ENCODE measurements at regions not wholly inside any gene's neighbourhood (a gene's known extent, or its start where the extent isn't known, plus 50 kb on each side); places are given as distances from the start of the nearest gene placed in this dataset.
"Not testable (repeated sequence)": the region's sequence is repeated elsewhere in the genome, so short reads cannot be mapped to it uniquely, and the experiment has no call there.

GRCh38 chr5:82635561-82636288, 357.6 kb upstream of the RPS23 start:
- no peak for DNase-seq

- no peak for DNase-seq
These were observed 350.3 kb upstream of the RPS23 start for GRCh38 chr5:82628364-82628910.

GRCh38 chr5:82626905-82627591, 348.9 kb upstream of the RPS23 start:
- DNase-seq = not testable (repeated sequence)

- DNase-seq = not testable (repeated sequence)
These were observed 347.9 kb upstream of the RPS23 start for GRCh38 chr5:82626012-82626411.

- DNase-seq = no peak
These were observed 345.9 kb upstream of the RPS23 start for GRCh38 chr5:82624062-82624461.

- DNase-seq = no peak
These were observed 344.8 kb upstream of the RPS23 start for GRCh38 chr5:82622711-82623514.

GRCh38 chr5:82622205-82622604, 344.1 kb upstream of the RPS23 start:
- DNase-seq = no peak

GRCh38 chr5:82620957-82621600, 342.9 kb upstream of the RPS23 start:
- no peak for DNase-seq

GRCh38 chr5:82619097-82619496, 340.9 kb upstream of the RPS23 start:
- DNase-seq = no peak

GRCh38 chr5:82614706-82615105, 336.6 kb upstream of the RPS23 start:
- DNase-seq = no peak

- no peak for DNase-seq
These were observed 335.7 kb upstream of the RPS23 start for GRCh38 chr5:82613891-82614290.

- DNase-seq = no peak
These were observed 332.5 kb upstream of the RPS23 start for GRCh38 chr5:82610686-82611085.

GRCh38 chr5:82605441-82605973, 327.4 kb upstream of the RPS23 start:
- no peak for DNase-seq

- no peak for DNase-seq
These were observed 325.2 kb upstream of the RPS23 start for GRCh38 chr5:82603033-82603987.

- no peak for DNase-seq
These were observed 323.7 kb upstream of the RPS23 start for GRCh38 chr5:82601861-82602260.

GRCh38 chr5:82601077-82601476, 322.9 kb upstream of the RPS23 start:
- no peak for DNase-seq

- DNase-seq = no peak
These were observed 321.5 kb upstream of the RPS23 start for GRCh38 chr5:82599692-82600091.

- no peak for DNase-seq
These were observed 320.9 kb upstream of the RPS23 start for GRCh38 chr5:82599030-82599429.

GRCh38 chr5:82597437-82597836, 319.3 kb upstream of the RPS23 start:
- no peak for DNase-seq

GRCh38 chr5:82596451-82596850, 318.3 kb upstream of the RPS23 start:
- DNase-seq = no peak

GRCh38 chr5:82595113-82595512, 317.0 kb upstream of the RPS23 start:
- DNase-seq = peak; percentile 57
